SK-N-SH treated with all-trans-retinoic acid at 6 μM for 48 hours (cell line): ENCODE measurements at regions not wholly inside any gene's neighbourhood (a gene's known extent, or its start where the extent isn't known, plus 50 kb on each side); places are given as distances from the start of the nearest gene placed in this dataset.

Experiments used
- ATAC-seq: fragments of 200-7000 bp; cut with Tn5 transposase; 3 replicates; pipeline ENCODE4 v1.9.1; 2020; ENCODE audit warnings: mild to moderate bottlenecking, moderate library complexity
- BACH2 ChIP-seq: fragments of 250-450 bp; sonication (Bioruptor Pico); IDR thresholded peaks from 2 replicates; pipeline ENCODE4 v1.9.0; 2021; ENCODE audit warnings: mild to moderate bottlenecking, borderline replicate concordance
- CREB5 ChIP-seq: fragments of 250-450 bp; sonication (Bioruptor Pico); IDR thresholded peaks from 2 replicates; pipeline ENCODE4 v1.5.1; 2020; ENCODE audit warnings: low read depth, mild to moderate bottlenecking, moderate library complexity
- CSDC2 ChIP-seq: fragments of 250-450 bp; sonication (Bioruptor Pico); IDR thresholded peaks from 2 replicates; pipeline ENCODE4 v1.5.0; 2020; ENCODE audit warnings: mild to moderate bottlenecking, moderate library complexity
- CSRNP3 ChIP-seq: fragments of 250-450 bp; sonication (Bioruptor Pico); IDR thresholded peaks from 2 replicates; pipeline ENCODE4 v1.5.1; 2021; ENCODE audit warnings: mild to moderate bottlenecking, moderate library complexity
- ESRRG ChIP-seq: fragments of 250-450 bp; sonication (Bioruptor Pico); IDR thresholded peaks from 2 replicates; pipeline ENCODE4 v1.6.1; 2021; ENCODE audit warnings: mild to moderate bottlenecking
- GLIS3 ChIP-seq: fragments of 250-450 bp; sonication (Bioruptor Pico); IDR thresholded peaks from 2 replicates; pipeline ENCODE4 v1.5.0; 2020; ENCODE audit warnings: mild to moderate bottlenecking, moderate library complexity
- ISL1 ChIP-seq: fragments of 250-450 bp; sonication (Bioruptor Pico); IDR thresholded peaks from 2 replicates; pipeline ENCODE4 v2.1.2; 2022; ENCODE audit warnings: mild to moderate bottlenecking, moderate library complexity
- OSR1 ChIP-seq: fragments of 250-450 bp; sonication (Bioruptor Pico); IDR thresholded peaks from 2 replicates; pipeline ENCODE4 v1.8.0; 2022; ENCODE audit warnings: moderate library complexity, mild to moderate bottlenecking, inconsistent platforms
- PATZ1 ChIP-seq: fragments of 250-450 bp; sonication (Bioruptor Pico); IDR thresholded peaks from 2 replicates; pipeline ENCODE4 v1.8.0; 2020; ENCODE audit warnings: mild to moderate bottlenecking, moderate library complexity, borderline replicate concordance
- PPARA ChIP-seq: fragments of 250-450 bp; sonication (Bioruptor Pico); IDR thresholded peaks from 2 replicates; pipeline ENCODE4 v1.5.0; 2020; ENCODE audit warnings: mild to moderate bottlenecking, borderline replicate concordance
- RARB ChIP-seq: fragments of 250-450 bp; sonication (Bioruptor Pico); IDR thresholded peaks from 2 replicates; pipeline ENCODE4 v1.8.0; 2021; ENCODE audit warnings: mild to moderate bottlenecking, moderate library complexity
- SNAI2 ChIP-seq: fragments of 250-450 bp; sonication (Bioruptor Pico); IDR thresholded peaks from 2 replicates; pipeline ENCODE4 v1.5.0; 2020; ENCODE audit warnings: mild to moderate bottlenecking, moderate library complexity
- TCF4 ChIP-seq: fragments of 250-450 bp; sonication (Bioruptor Pico); IDR thresholded peaks from 2 replicates; pipeline ENCODE4 v1.8.0; 2021; ENCODE audit warnings: mild to moderate bottlenecking, moderate library complexity, borderline replicate concordance
- TOX ChIP-seq: fragments of 250-450 bp; sonication (Bioruptor Pico); IDR thresholded peaks from 2 replicates; pipeline ENCODE4 v1.8.0; 2021; ENCODE audit warnings: mild to moderate bottlenecking, moderate library complexity, borderline replicate concordance
- TSHZ2 ChIP-seq: fragments of 250-450 bp; sonication (Bioruptor Pico); IDR thresholded peaks from 2 replicates; pipeline ENCODE4 v1.5.0; 2020; ENCODE audit warnings: mild to moderate bottlenecking, moderate library complexity
- ZC3H10 ChIP-seq: fragments of 250-450 bp; sonication (Bioruptor Pico); IDR thresholded peaks from 2 replicates; pipeline ENCODE4 v1.5.1; 2021; ENCODE audit warnings: mild to moderate bottlenecking, moderate library complexity
- ZFP3 ChIP-seq: fragments of 250-450 bp; sonication (Bioruptor Pico); IDR thresholded peaks from 2 replicates; pipeline ENCODE4 v1.5.0; 2020; ENCODE audit warnings: mild to moderate bottlenecking, moderate library complexity
- ZFP30 ChIP-seq: fragments of 450-650 bp; formaldehyde crosslinking; IDR thresholded peaks from 2 replicates; pipeline ENCODE4 v1.5.0; 2022; ENCODE audit warnings: mild to moderate bottlenecking, moderate library complexity
- ZNF565 ChIP-seq: fragments of 450-650 bp; formaldehyde crosslinking; conservative IDR thresholded peaks from 2 replicates; pipeline ENCODE4 v1.5.0; 2020; ENCODE audit warnings: low read depth, mild to moderate bottlenecking, moderate library complexity
- ZNF70 ChIP-seq: fragments of 450-650 bp; formaldehyde crosslinking; IDR thresholded peaks from 2 replicates; pipeline ENCODE4 v1.5.0; 2020; ENCODE audit warnings: mild to moderate bottlenecking, moderate library complexity

GRCh38 chr3:16060358-16060852 is 114.1 kb upstream of the GALNT15 start:
- ATAC-seq = peak; percentile 89
- peak; percentile 51; the same call in 1 of the 2 replicates for TF ChIP-seq SNAI2
- 0 out of 2 replicates have a peak, but pooled peaks have one; percentile 19 for TF ChIP-seq ZFP3 (CRISPR knock-in tag)
- 0 out of 2 replicates have a peak, but pooled peaks have one; percentile 37 for TF ChIP-seq CSDC2 (CRISPR knock-in tag)
- peak; percentile 22; the same call in 1 of the 2 replicates for TF ChIP-seq TOX (CRISPR knock-in tag)
- 0 out of 2 replicates have a peak, but pooled peaks have one; percentile 45 for TF ChIP-seq ISL1 (CRISPR knock-in tag)
- no peak for TF ChIP-seq ZC3H10 (CRISPR knock-in tag)

GRCh38 chr3:16060945-16061344 is 113.5 kb upstream of the GALNT15 start:
- peak; percentile 64 for ATAC-seq

GRCh38 chr3:16061491-16061890 is 113.0 kb upstream of the GALNT15 start:
- ATAC-seq = no peak
- TF ChIP-seq PPARA (CRISPR knock-in tag) = no peak
- TF ChIP-seq SNAI2 = no peak
- TF ChIP-seq ESRRG = no peak
- TF ChIP-seq TCF4 (CRISPR knock-in tag) = no peak
- no peak for TF ChIP-seq ZC3H10 (CRISPR knock-in tag)

More at GRCh38 chr3:16060945-16061344, 113.5 kb upstream of the GALNT15 start:
- no peak for TF ChIP-seq ZFP3 (CRISPR knock-in tag)

- TF ChIP-seq ZNF70 (no peak), RARB (CRISPR knock-in tag) (no peak), ZFP3 (CRISPR knock-in tag) (no peak), TSHZ2 (no peak), TCF4 (CRISPR knock-in tag) (no peak), GLIS3 (CRISPR knock-in tag) (no peak), ESRRG (no peak), ZNF565 (CRISPR knock-in tag) (no peak), SNAI2 (no peak), CSRNP3 (CRISPR knock-in tag) (no peak), PATZ1 (CRISPR knock-in tag) (no peak), CSDC2 (CRISPR knock-in tag) (no peak), TOX (CRISPR knock-in tag) (no peak), ZFP30 (CRISPR knock-in tag) (no peak), PPARA (CRISPR knock-in tag) (no peak), BACH2 (CRISPR knock-in tag) (no peak), CREB5 (CRISPR knock-in tag) (no peak), OSR1 (no peak), ZC3H10 (CRISPR knock-in tag) (no peak)
- no peak for ATAC-seq
These were observed 110.9 kb upstream of the GALNT15 start for GRCh38 chr3:16063603-16064002.
